Panc1 (cell line): ENCODE measurements at regions not wholly inside any gene's neighbourhood (a gene's known extent, or its start where the extent isn't known, plus 50 kb on each side); places are given as distances from the start of the nearest gene placed in this dataset.

Source experiments
- ATAC-seq: fragments of 200-7000 bp; cut with Tn5 transposase; 2 replicates; pipeline ENCODE4 v1.9.1; 2020; ENCODE audit warnings: mild to moderate bottlenecking, moderate library complexity
- BruUV-seq: library from RNA; stranded (reverse); fragments of 400-500 nt; replicated peaks from 2 replicates; lab custom pipeline; 2021; lab: Mats Ljungman, UMichigan
- CTCF ChIA-PET: fragments of 300-600 bp; sonication (Branson Sonifier 250); formaldehyde crosslinking; loops from one replicate; lab custom pipeline; 2022; ENCODE audit warnings: antibody characterized with exemption; lab: Charles Lee
- POLR2A ChIA-PET: fragments of 300-600 bp; sonication (Branson Sonifier 250); formaldehyde crosslinking; loops from one replicate; lab custom pipeline; 2022; ENCODE audit warnings: antibody characterized with exemption; lab: Charles Lee
- DNase-seq: peaks from one replicate; pipeline ENCODE4 v3.0.0-alpha.2; 2010; ENCODE audit warnings: low read depth, low spot score
- H3K27ac ChIP-seq: 2 replicates; pipeline ENCODE4 v1.5.1; 2011; ENCODE audit warnings: mild to moderate bottlenecking, low read length, inconsistent platforms
- H3K27me3 ChIP-seq: fragments of 200-500 bp; sonication (Bioruptor generic); 2 replicates; pipeline ENCODE4 v1.6.0; 2014; ENCODE audit warnings: low read length, inconsistent platforms; ENCODE audit not compliant: control insufficient read depth, insufficient read depth
- H3K36me3 ChIP-seq: fragments of 200-500 bp; sonication (Bioruptor generic); 2 replicates; pipeline ENCODE4 v1.5.1; 2014; ENCODE audit warnings: inconsistent platforms, mild to moderate bottlenecking, low read length, moderate library complexity; ENCODE audit not compliant: control insufficient read depth, insufficient read depth
- H3K4me1 ChIP-seq: 2 replicates; pipeline ENCODE4 v1.5.1; 2011; ENCODE audit warnings: inconsistent platforms, mild to moderate bottlenecking, low read length, moderate library complexity; ENCODE audit not compliant: control insufficient read depth, insufficient read depth
- H3K4me3 ChIP-seq, 2 experiments: 2 replicates each; pipeline ENCODE4 v1.5.1; 2011 to 2012; ENCODE audit warnings: low read depth in 2 of 2, low read length in 2 of 2, mild to moderate bottlenecking in 2 of 2, inconsistent platforms in 1 of 2, moderate library complexity in 1 of 2
- H3K9me3 ChIP-seq: fragments of 200-500 bp; sonication (Bioruptor generic); 2 replicates; pipeline ENCODE4 v1.5.1; 2014; ENCODE audit warnings: low read depth, mild to moderate bottlenecking, inconsistent platforms, low read length, moderate library complexity; ENCODE audit not compliant: control insufficient read depth, insufficient read depth
- CTCF ChIP-seq: fragments of 450-650 bp; IDR thresholded peaks from 2 replicates; pipeline ENCODE4 v1.5.1; 2017; ENCODE audit warnings: mild to moderate bottlenecking
- POLR2AphosphoS5 ChIP-seq: IDR thresholded peaks from 2 replicates; pipeline ENCODE4 v1.6.1; 2012; ENCODE audit warnings: mild to moderate bottlenecking, low read depth, low read length, moderate library complexity
- REST ChIP-seq, 2 experiments: IDR thresholded peaks; 2 replicates each; pipeline ENCODE4 v1.6.1; 2011 to 2012; ENCODE audit warnings: low read depth in 2 of 2, control low read depth in 1 of 2, low read length in 1 of 2, mild to moderate bottlenecking in 1 of 2, moderate library complexity in 1 of 2; ENCODE audit not compliant: insufficient read depth in 1 of 2
- SIN3A ChIP-seq: IDR thresholded peaks from 2 replicates; pipeline ENCODE4 v1.6.1; 2012; ENCODE audit warnings: low read depth, mild to moderate bottlenecking, low read length, moderate library complexity, borderline replicate concordance; ENCODE audit not compliant: insufficient read depth
- TCF7L2 ChIP-seq: IDR thresholded peaks from 2 replicates; pipeline ENCODE4 v1.6.1; 2011; ENCODE audit warnings: mild to moderate bottlenecking, low read depth, low read length, inconsistent platforms
- in situ Hi-C: cut with HindIII; loops from 2 replicates; pipeline ENCODE4 v1.10.0; 2016; ENCODE audit warnings: low sequenced_read_pairs, low pct_unique_long_range_greater_than_20kb
- intact Hi-C: fragments of 100-400 bp; cut with micrococcal nuclease; formaldehyde crosslinking; loops from one replicate; pipeline ENCODE4 v1.10.0; 2022; ENCODE audit not compliant: unreplicated experiment

- Histone ChIP-seq H3K4me3 (no peak overlapping the region), H3K9me3 (no peaks in the 10 kb centered on the region), H3K36me3 (no peaks in the 10 kb centered on the region), H3K4me1 (no peaks in the 10 kb centered on the region), H3K27ac (no peak overlapping the region), H3K27me3 (no peaks in the 10 kb centered on the region)
- ChIA-PET CTCF (no interaction called here), POLR2A (no interaction called here)
- ATAC-seq (no peak), DNase-seq (no peak)
- intact Hi-C loops, result no loop called here
- in situ Hi-C loops, result no loop called here
- TF ChIP-seq POLR2AphosphoS5 (no peak), SIN3A (no peak), REST (IDR thresholded peaks at IDR 0.05; ENCODE audit: insufficient read depth in 1 of 2, low read depth in 2 of 2, low read length in 1 of 2) (no peak)
- BruUV-seq, result no TSS peak
Observed at GRCh38 chr15:38029736-38030135, 95.3 kb downstream of the TMCO5A start.

GRCh38 chr15:38030609-38031008 is 96.2 kb downstream of the TMCO5A start:
- POLR2A ChIA-PET, result no interaction called here
- no peaks in the 10 kb centered on the region for H3K9me3 ChIP-seq
- H3K27ac ChIP-seq, result no peak overlapping the region
- no peaks in the 10 kb centered on the region for H3K4me1 ChIP-seq
- no peak overlapping the region for H3K4me3 ChIP-seq
- intact Hi-C loops (no loop called here), in situ Hi-C loops (no loop called here)
- CTCF ChIA-PET, result no interaction called here
- ATAC-seq (no peak), DNase-seq (no peak)
- no peaks in the 10 kb centered on the region for H3K27me3 ChIP-seq
- no TSS peak for BruUV-seq
- no peak for TF ChIP-seq CTCF
- TF ChIP-seq POLR2AphosphoS5, result no peak
- TF ChIP-seq TCF7L2, result no peak
- no peaks in the 10 kb centered on the region for H3K36me3 ChIP-seq

GRCh38 chr15:38035701-38036100 is 101.3 kb downstream of the TMCO5A start:
- in situ Hi-C loops (no loop called here), intact Hi-C loops (no loop called here)
- DNase-seq (no peak), ATAC-seq (no peak)
- ChIA-PET CTCF (no interaction called here), POLR2A (no interaction called here)
- TF ChIP-seq SIN3A, result no peak
- TF ChIP-seq CTCF, result no peak
- TF ChIP-seq REST (IDR thresholded peaks at IDR 0.05; ENCODE audit: insufficient read depth in 1 of 2, low read depth in 2 of 2, low read length in 1 of 2), result no peak
- no peak for TF ChIP-seq TCF7L2
- no peak for TF ChIP-seq POLR2AphosphoS5
- H3K27ac ChIP-seq, result no peak overlapping the region
- H3K27me3 ChIP-seq, result no peaks in the 10 kb centered on the region
- H3K4me1 ChIP-seq, result no peaks in the 10 kb centered on the region
- no peaks in the 10 kb centered on the region for H3K9me3 ChIP-seq
- no TSS peak for BruUV-seq
- H3K36me3 ChIP-seq, result no peaks in the 10 kb centered on the region
- H3K4me3 ChIP-seq, result no peak overlapping the region
